HCT116 (cell line): ENCODE measurements at regions not wholly inside any gene's neighbourhood (a gene's known extent, or its start where the extent isn't known, plus 50 kb on each side); places are given as distances from the start of the nearest gene placed in this dataset.

ENCODE experiments used
- ATAC-seq: fragments of 200-7000 bp; cut with Tn5 transposase; 2 replicates; pipeline ENCODE4 v1.9.1; 2020; ENCODE audit warnings: mild to moderate bottlenecking, moderate library complexity
- BruUV-seq: library from RNA; stranded (reverse); fragments of 400-500 nt; replicated peaks from 2 replicates; lab custom pipeline; 2021; lab: Mats Ljungman, UMichigan
- CTCF ChIA-PET: fragments of 300-600 bp; sonication (Branson Sonifier 250); formaldehyde crosslinking; loops from one replicate; lab custom pipeline; 2021; ENCODE audit warnings: antibody characterized with exemption; lab: Charles Lee
- POLR2A ChIA-PET: fragments of 300-600, 350-600 bp; sonication (Branson Sonifier 250); formaldehyde crosslinking; loops from one replicate; lab custom pipeline; 2021; ENCODE audit warnings: antibody characterized with exemption; lab: Charles Lee
- RAD21 ChIA-PET, 2 experiments: fragments of 300-600 bp; sonication (Branson Sonifier 250); formaldehyde crosslinking; loops; one replicate each; lab custom pipeline; 2023; ENCODE audit warnings: low total read pairs in 2 of 2; ENCODE audit not compliant: uncharacterized antibody in 2 of 2, unreplicated experiment in 2 of 2, low non-redundant PET in 1 of 2; lab: Charles Lee
- DNase-seq: peaks from one replicate; pipeline ENCODE4 v3.0.0-alpha.2; 2010; ENCODE audit warnings: low read depth, low spot score
- H2AFZ ChIP-seq: fragments of 200-600 bp; shearing (Covaris generic), sonication (generic); 2 replicates; pipeline ENCODE4 v1.6.1; 2017; ENCODE audit warnings: low read depth, mixed run types, mixed read lengths, antibody characterized with exemption, low read length; ENCODE audit not compliant: poor library complexity, severe bottlenecking
- H3K27ac ChIP-seq: 2 replicates; pipeline ENCODE4 v1.5.1; 2012; ENCODE audit warnings: low read depth, low read length
- H3K27me3 ChIP-seq: fragments of 200-600 bp; sonication (generic); 2 replicates; pipeline ENCODE4 v1.6.1; 2016; ENCODE audit warnings: mixed run types, low read length, mixed read lengths; ENCODE audit not compliant: insufficient read depth
- H3K36me3 ChIP-seq, 2 experiments: fragments of 200-500 bp in 1 of 2; fragments of 200-600 bp in 1 of 2; sonication (Bioruptor generic) in 1 of 2; sonication (generic) in 1 of 2; 2 replicates each; pipeline versions ENCODE4 v1.5.1 to v1.6.1; 2014 to 2016; ENCODE audit warnings: low read length in 2 of 2, inconsistent platforms in 1 of 2, mixed read lengths in 1 of 2, mixed run types in 1 of 2; ENCODE audit not compliant: insufficient read depth in 2 of 2, control insufficient read depth in 1 of 2
- H3K4me1 ChIP-seq, 2 experiments: fragments of 200-600 bp in 1 of 2; sonication (generic) in 1 of 2; 2 replicates each; pipeline versions ENCODE4 v1.5.1 to v1.6.1; 2012 to 2017; ENCODE audit warnings: low read length in 2 of 2, inconsistent platforms in 1 of 2, mild to moderate bottlenecking in 1 of 2, mixed read lengths in 1 of 2, mixed run types in 1 of 2, moderate library complexity in 1 of 2; ENCODE audit not compliant: insufficient read depth in 2 of 2, control insufficient read depth in 1 of 2
- H3K4me2 ChIP-seq: fragments of 200-600 bp; sonication (generic); 2 replicates; pipeline ENCODE4 v1.6.1; 2017; ENCODE audit warnings: mixed run types, low read length, mixed read lengths
- H3K4me3 ChIP-seq, 2 experiments: fragments of 200-600 bp in 1 of 2; sonication (generic) in 1 of 2; replicated peaks in 1 of 2; 2 replicates each; pipeline ENCODE4 v1.5.1; 2011 to 2016; ENCODE audit warnings: low read length in 2 of 2, control low read depth in 1 of 2, low read depth in 1 of 2, mild to moderate bottlenecking in 1 of 2, mixed read lengths in 1 of 2, mixed run types in 1 of 2
- H3K79me2 ChIP-seq: fragments of 200-600 bp; sonication (generic); 2 replicates; pipeline ENCODE4 v1.6.1; 2017; ENCODE audit warnings: mild to moderate bottlenecking, mixed run types, low read length, moderate library complexity, mixed read lengths; ENCODE audit not compliant: insufficient read depth
- H3K9ac ChIP-seq: fragments of 200-600 bp; sonication (generic); 2 replicates; pipeline ENCODE4 v1.6.1; 2016; ENCODE audit warnings: low read length, mixed read lengths
- H3K9me2 ChIP-seq: fragments of 200-600 bp; sonication (generic), shearing (Covaris generic); 2 replicates; pipeline ENCODE4 v1.6.1; 2017; ENCODE audit warnings: mixed run types, mild to moderate bottlenecking, moderate library complexity; ENCODE audit not compliant: insufficient read depth
- H3K9me3 ChIP-seq, 2 experiments: fragments of 200-500 bp in 1 of 2; fragments of 200-600 bp in 1 of 2; sonication (Bioruptor generic) in 1 of 2; sonication (generic) in 1 of 2; 2 replicates each; pipeline ENCODE4 v1.6.1; 2014 to 2017; ENCODE audit warnings: low read length in 2 of 2, mixed read lengths in 2 of 2, inconsistent platforms in 1 of 2, low read depth in 1 of 2, mild to moderate bottlenecking in 1 of 2, mixed run types in 1 of 2, moderate library complexity in 1 of 2; ENCODE audit not compliant: control insufficient read depth in 1 of 2, insufficient read depth in 1 of 2
- H4K20me1 ChIP-seq: fragments of 200-600 bp; sonication (generic), shearing (Covaris generic); 2 replicates; pipeline ENCODE4 v1.6.1; 2017; ENCODE audit warnings: mixed run types, mild to moderate bottlenecking, moderate library complexity; ENCODE audit not compliant: insufficient read depth
- CEBPB ChIP-seq: IDR thresholded peaks from 2 replicates; pipeline ENCODE4 v1.6.1; 2012; ENCODE audit warnings: low read depth
- EGR1 ChIP-seq: IDR thresholded peaks from 2 replicates; pipeline ENCODE4 v1.6.1; 2012; ENCODE audit warnings: low read depth
- ELF1 ChIP-seq: IDR thresholded peaks from 2 replicates; pipeline ENCODE4 v1.6.1; 2012; ENCODE audit warnings: low read depth, borderline replicate concordance
- FOSL1 ChIP-seq: IDR thresholded peaks from 2 replicates; pipeline ENCODE4 v1.6.1; 2012; ENCODE audit warnings: low read depth
- JUND ChIP-seq: IDR thresholded peaks from 2 replicates; pipeline ENCODE4 v1.6.1; 2012
- POLR2AphosphoS5 ChIP-seq: IDR thresholded peaks from 2 replicates; pipeline ENCODE4 v1.6.1; 2011; ENCODE audit warnings: mild to moderate bottlenecking, low read depth, low read length, moderate library complexity
- RAD21 ChIP-seq: IDR thresholded peaks from 2 replicates; pipeline ENCODE4 v1.6.1; 2012; ENCODE audit warnings: low read depth, mild to moderate bottlenecking
- SIN3A ChIP-seq: IDR thresholded peaks from 2 replicates; pipeline ENCODE4 v1.6.1; 2012; ENCODE audit warnings: low read depth
- SP1 ChIP-seq: IDR thresholded peaks from 2 replicates; pipeline ENCODE4 v1.6.1; 2012; ENCODE audit warnings: low read depth
- SRF ChIP-seq: IDR thresholded peaks from 2 replicates; pipeline ENCODE4 v1.6.1; 2012; ENCODE audit warnings: low read depth
- TCF7L2 ChIP-seq: IDR thresholded peaks from 2 replicates; pipeline ENCODE4 v1.7.0; 2011; ENCODE audit warnings: borderline replicate concordance, inconsistent platforms; ENCODE audit not compliant: insufficient read depth, insufficient read length; ENCODE audit errors: extremely low read depth
- YY1 ChIP-seq: IDR thresholded peaks from 2 replicates; pipeline ENCODE4 v1.6.1; 2011; ENCODE audit warnings: low read length, low read depth, moderate library complexity, mild to moderate bottlenecking; ENCODE audit not compliant: insufficient replicate concordance; ENCODE audit errors: extremely low read depth
- ZFX ChIP-seq: fragments of 450-650 bp; IDR thresholded peaks from 2 replicates; pipeline ENCODE4 v1.6.1; 2017
- ZNF274 ChIP-seq: fragments of 200-500 bp; sonication (Bioruptor generic); IDR thresholded peaks from 2 replicates; pipeline ENCODE4 v1.6.1; 2014; ENCODE audit warnings: mild to moderate bottlenecking, low read depth, low read length, inconsistent platforms
- intact Hi-C: fragments of 100-400 bp; cut with micrococcal nuclease; formaldehyde crosslinking; loops from 2 replicates; pipeline ENCODE4 v1.10.0; 2022
- TF ChIP-seq, protein P1 (sequence below): IDR thresholded peaks from 2 replicates; pipeline ENCODE4 v1.6.1; 2012
- TF ChIP-seq, protein P2 (sequence below): IDR thresholded peaks from 2 replicates; pipeline ENCODE4 v1.6.1; 2012; ENCODE audit warnings: low read depth
- TF ChIP-seq, protein P3 (sequence below), 3 experiments: fragments of 200-600 bp in 1 of 3; sonication (generic) in 1 of 3; IDR thresholded peaks in 2 of 3; conservative IDR thresholded peaks in 1 of 3; 2 replicates each; pipeline ENCODE4 v1.5.1; 2012 to 2017; ENCODE audit warnings: low read depth in 2 of 3, low read length in 2 of 3, antibody characterized with exemption in 1 of 3, borderline replicate concordance in 1 of 3, control low read depth in 1 of 3, mild to moderate bottlenecking in 1 of 3, mixed read lengths in 1 of 3, mixed run types in 1 of 3, moderate library complexity in 1 of 3; ENCODE audit not compliant: insufficient read depth in 1 of 3

DNA sequence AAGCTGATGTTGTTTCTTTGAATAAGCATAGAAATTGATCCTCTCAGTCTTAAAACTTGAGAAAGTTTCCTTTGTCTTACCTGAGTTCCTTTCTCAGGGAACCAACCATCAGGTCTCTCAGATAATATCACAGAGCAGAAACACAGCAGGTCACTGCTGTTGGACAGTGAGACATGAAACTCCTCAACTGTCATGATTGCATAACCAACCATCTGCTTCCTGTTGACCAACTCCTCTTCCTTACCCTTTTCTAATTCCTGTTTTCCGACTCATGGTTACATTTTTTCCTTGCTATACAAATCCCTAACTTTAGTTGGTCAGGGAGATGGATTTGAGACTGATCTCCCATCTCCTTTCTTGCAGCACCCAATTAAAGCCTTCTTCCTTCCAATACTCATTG, 845.3 kb downstream of the FAM181B start:
- ATAC-seq (no peak), DNase-seq (no peak)
- H3K4me2 ChIP-seq: no peak overlapping the region
- no peak overlapping the region for H2AFZ ChIP-seq
- no peaks in the 10 kb centered on the region for H4K20me1 ChIP-seq
- no TSS peak for BruUV-seq
- no peaks in the 10 kb centered on the region for H3K9me2 ChIP-seq
- ChIA-PET RAD21 (no interaction called here), CTCF (no interaction called here), POLR2A (no interaction called here)
- no peak overlapping the region for H3K9ac ChIP-seq
- no peaks in the 10 kb centered on the region for H3K79me2 ChIP-seq
- H3K27me3 ChIP-seq: no peaks in the 10 kb centered on the region
- H3K9me3 ChIP-seq: peaks cover 4 to 21% of the 10 kb centered on the region in 2 experiments; a peak in 2 of 4 replicates
- no peak overlapping the region for H3K4me3 ChIP-seq
- no peaks in the 10 kb centered on the region for H3K36me3 ChIP-seq
- no peak overlapping the region for H3K27ac ChIP-seq
- TF ChIP-seq EGR1 (no peak), ZNF274 (no peak), SRF (no peak), CEBPB (no peak), POLR2AphosphoS5 (no peak), RAD21 (no peak), SP1 (no peak), FOSL1 (no peak)
- TF ChIP-seq, protein P1, sequence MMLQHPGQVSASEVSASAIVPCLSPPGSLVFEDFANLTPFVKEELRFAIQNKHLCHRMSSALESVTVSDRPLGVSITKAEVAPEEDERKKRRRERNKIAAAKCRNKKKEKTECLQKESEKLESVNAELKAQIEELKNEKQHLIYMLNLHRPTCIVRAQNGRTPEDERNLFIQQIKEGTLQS: no peak
- intact Hi-C loops: no loop called here
- H3K4me1 ChIP-seq: no peaks in the 10 kb centered on the region

DNA sequence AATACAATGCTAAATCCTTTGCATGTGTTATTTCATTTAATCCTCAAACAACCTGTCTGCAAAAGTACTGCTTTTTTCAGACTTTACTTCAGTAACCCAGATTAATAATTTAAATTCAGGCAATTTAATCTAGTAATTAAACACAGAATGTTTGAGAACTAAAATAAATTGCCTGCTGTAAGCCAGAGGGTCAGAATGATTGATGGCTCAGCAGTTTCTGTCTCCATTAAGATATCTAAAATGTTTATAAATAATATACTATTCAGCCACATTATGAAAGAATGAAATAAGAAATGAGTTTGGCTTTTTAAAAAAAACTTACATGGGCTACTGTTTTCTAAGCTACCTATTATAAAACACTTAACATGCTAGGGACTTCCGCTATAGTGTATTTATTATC, 846.0 kb downstream of the FAM181B start:
- H2AFZ ChIP-seq: no peak overlapping the region
- H3K4me1 ChIP-seq: no peaks in the 10 kb centered on the region
- H3K27me3 ChIP-seq: no peaks in the 10 kb centered on the region
- BruUV-seq: no TSS peak
- DNase-seq: no peak
- no peaks in the 10 kb centered on the region for H4K20me1 ChIP-seq
- no peak overlapping the region for H3K4me3 ChIP-seq
- ChIA-PET RAD21 (no interaction called here), CTCF (no interaction called here), POLR2A (no interaction called here)
- no peaks in the 10 kb centered on the region for H3K79me2 ChIP-seq
- H3K9me2 ChIP-seq: no peaks in the 10 kb centered on the region
- H3K36me3 ChIP-seq: no peaks in the 10 kb centered on the region
- no peak overlapping the region for H3K27ac ChIP-seq
- no peak overlapping the region for H3K4me2 ChIP-seq
- intact Hi-C loops: no loop called here
- no peak for ATAC-seq
- peaks cover 4 to 16% of the 10 kb centered on the region in 2 experiments; a peak in 2 of 4 replicates for H3K9me3 ChIP-seq
- H3K9ac ChIP-seq: no peak overlapping the region
- no peak for TF ChIP-seq POLR2AphosphoS5
- TF ChIP-seq, protein P2, sequence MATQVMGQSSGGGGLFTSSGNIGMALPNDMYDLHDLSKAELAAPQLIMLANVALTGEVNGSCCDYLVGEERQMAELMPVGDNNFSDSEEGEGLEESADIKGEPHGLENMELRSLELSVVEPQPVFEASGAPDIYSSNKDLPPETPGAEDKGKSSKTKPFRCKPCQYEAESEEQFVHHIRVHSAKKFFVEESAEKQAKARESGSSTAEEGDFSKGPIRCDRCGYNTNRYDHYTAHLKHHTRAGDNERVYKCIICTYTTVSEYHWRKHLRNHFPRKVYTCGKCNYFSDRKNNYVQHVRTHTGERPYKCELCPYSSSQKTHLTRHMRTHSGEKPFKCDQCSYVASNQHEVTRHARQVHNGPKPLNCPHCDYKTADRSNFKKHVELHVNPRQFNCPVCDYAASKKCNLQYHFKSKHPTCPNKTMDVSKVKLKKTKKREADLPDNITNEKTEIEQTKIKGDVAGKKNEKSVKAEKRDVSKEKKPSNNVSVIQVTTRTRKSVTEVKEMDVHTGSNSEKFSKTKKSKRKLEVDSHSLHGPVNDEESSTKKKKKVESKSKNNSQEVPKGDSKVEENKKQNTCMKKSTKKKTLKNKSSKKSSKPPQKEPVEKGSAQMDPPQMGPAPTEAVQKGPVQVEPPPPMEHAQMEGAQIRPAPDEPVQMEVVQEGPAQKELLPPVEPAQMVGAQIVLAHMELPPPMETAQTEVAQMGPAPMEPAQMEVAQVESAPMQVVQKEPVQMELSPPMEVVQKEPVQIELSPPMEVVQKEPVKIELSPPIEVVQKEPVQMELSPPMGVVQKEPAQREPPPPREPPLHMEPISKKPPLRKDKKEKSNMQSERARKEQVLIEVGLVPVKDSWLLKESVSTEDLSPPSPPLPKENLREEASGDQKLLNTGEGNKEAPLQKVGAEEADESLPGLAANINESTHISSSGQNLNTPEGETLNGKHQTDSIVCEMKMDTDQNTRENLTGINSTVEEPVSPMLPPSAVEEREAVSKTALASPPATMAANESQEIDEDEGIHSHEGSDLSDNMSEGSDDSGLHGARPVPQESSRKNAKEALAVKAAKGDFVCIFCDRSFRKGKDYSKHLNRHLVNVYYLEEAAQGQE: no peak
- no peak for TF ChIP-seq ZNF274
- no peak for TF ChIP-seq TCF7L2
- no peak for TF ChIP-seq ZFX
- TF ChIP-seq JUND: no peak
- TF ChIP-seq, protein P3, sequence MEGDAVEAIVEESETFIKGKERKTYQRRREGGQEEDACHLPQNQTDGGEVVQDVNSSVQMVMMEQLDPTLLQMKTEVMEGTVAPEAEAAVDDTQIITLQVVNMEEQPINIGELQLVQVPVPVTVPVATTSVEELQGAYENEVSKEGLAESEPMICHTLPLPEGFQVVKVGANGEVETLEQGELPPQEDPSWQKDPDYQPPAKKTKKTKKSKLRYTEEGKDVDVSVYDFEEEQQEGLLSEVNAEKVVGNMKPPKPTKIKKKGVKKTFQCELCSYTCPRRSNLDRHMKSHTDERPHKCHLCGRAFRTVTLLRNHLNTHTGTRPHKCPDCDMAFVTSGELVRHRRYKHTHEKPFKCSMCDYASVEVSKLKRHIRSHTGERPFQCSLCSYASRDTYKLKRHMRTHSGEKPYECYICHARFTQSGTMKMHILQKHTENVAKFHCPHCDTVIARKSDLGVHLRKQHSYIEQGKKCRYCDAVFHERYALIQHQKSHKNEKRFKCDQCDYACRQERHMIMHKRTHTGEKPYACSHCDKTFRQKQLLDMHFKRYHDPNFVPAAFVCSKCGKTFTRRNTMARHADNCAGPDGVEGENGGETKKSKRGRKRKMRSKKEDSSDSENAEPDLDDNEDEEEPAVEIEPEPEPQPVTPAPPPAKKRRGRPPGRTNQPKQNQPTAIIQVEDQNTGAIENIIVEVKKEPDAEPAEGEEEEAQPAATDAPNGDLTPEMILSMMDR (IDR thresholded peaks at IDR 0.05 in 2 of 3, conservative IDR thresholded peaks at IDR 0.05 in 1 of 3; ENCODE audit: borderline replicate concordance in 1 of 3, insufficient read depth in 1 of 3, low read depth in 2 of 3, low read length in 2 of 3): no peak
- no peak for TF ChIP-seq SP1
- no peak for TF ChIP-seq ELF1
- TF ChIP-seq YY1: no peak
- no peak for TF ChIP-seq SIN3A
- no peak for TF ChIP-seq RAD21
- TF ChIP-seq SRF: no peak
